ENCODE measurements at regions not wholly inside any gene's neighbourhood (a gene's known extent, or its start where the extent isn't known, plus 50 kb on each side); places are given as distances from the start of the nearest gene placed in this dataset.
"Not testable (repeated sequence)": the region's sequence is repeated elsewhere in the genome, so short reads cannot be mapped to it uniquely, and the experiment has no call there.

- Mint-ChIP-seq H3K4me1 (ENCODE audit: low read depth) (peaks cover 7% of the 10 kb centered on the region), H3K36me3 (ENCODE audit: low read depth) (no peaks in the 10 kb centered on the region), H3K4me3 (ENCODE audit: unreplicated experiment) (no peak overlapping the region), H3K27me3 (ENCODE audit: low read depth) (peaks cover 23% of the 10 kb centered on the region), H3K27ac (ENCODE audit: unreplicated experiment) (no peak overlapping the region), H3K9me3 (ENCODE audit: low read depth) (no peaks in the 10 kb centered on the region)
- no peak for DNase-seq (ENCODE audit: low spot score)
- no peak for TF ChIP-seq CTCF (IDR thresholded peaks at IDR 0.05)
Observed at GRCh38 chr14:37870632-37871346, 275.4 kb downstream of the TTC6 start.

- DNase-seq (ENCODE audit: low spot score); H3K4me3 Mint-ChIP-seq (ENCODE audit: unreplicated experiment); H3K36me3 Mint-ChIP-seq (ENCODE audit: low read depth); H3K27ac Mint-ChIP-seq (ENCODE audit: unreplicated experiment); H3K4me1 Mint-ChIP-seq (ENCODE audit: low read depth); H3K9me3 Mint-ChIP-seq (ENCODE audit: low read depth): not testable (repeated sequence)
- H3K27me3 Mint-ChIP-seq (ENCODE audit: low read depth) = peaks cover 25% of the 10 kb centered on the region
Observed at GRCh38 chr14:37874065-37874428, 278.6 kb downstream of the TTC6 start.

- Mint-ChIP-seq H3K36me3 (ENCODE audit: low read depth) (no peaks in the 10 kb centered on the region), H3K9me3 (ENCODE audit: low read depth) (no peaks in the 10 kb centered on the region), H3K27me3 (ENCODE audit: low read depth) (peaks cover 23% of the 10 kb centered on the region), H3K4me1 (ENCODE audit: low read depth) (peaks cover 7% of the 10 kb centered on the region), H3K4me3 (ENCODE audit: unreplicated experiment) (no peak overlapping the region), H3K27ac (ENCODE audit: unreplicated experiment) (no peak overlapping the region)
- TF ChIP-seq CTCF (IDR thresholded peaks at IDR 0.05) = peak; percentile 95
- DNase-seq (ENCODE audit: low spot score) = no peak
Observed at GRCh38 chr14:37874429-37875109, 279.1 kb downstream of the TTC6 start.

- Mint-ChIP-seq H3K36me3 (ENCODE audit: low read depth) (no peaks in the 10 kb centered on the region), H3K4me1 (ENCODE audit: low read depth) (no peaks in the 10 kb centered on the region), H3K27me3 (ENCODE audit: low read depth) (peaks cover 6% of the 10 kb centered on the region), H3K4me3 (ENCODE audit: unreplicated experiment) (no peak overlapping the region), H3K9me3 (ENCODE audit: low read depth) (no peaks in the 10 kb centered on the region), H3K27ac (ENCODE audit: unreplicated experiment) (no peak overlapping the region)
- TF ChIP-seq CTCF (IDR thresholded peaks at IDR 0.05) = no peak
- DNase-seq (ENCODE audit: low spot score) = no peak
Observed at GRCh38 chr14:37888234-37888633, 292.8 kb downstream of the TTC6 start.

GRCh38 chr14:37889087-37889486, 293.7 kb downstream of the TTC6 start:
- DNase-seq (ENCODE audit: low spot score) = no peak
- no peak overlapping the region for H3K4me3 Mint-ChIP-seq (ENCODE audit: unreplicated experiment)
- H3K27ac Mint-ChIP-seq (ENCODE audit: unreplicated experiment) = no peak overlapping the region
- H3K4me1 Mint-ChIP-seq (ENCODE audit: low read depth) = no peaks in the 10 kb centered on the region
- H3K36me3 Mint-ChIP-seq (ENCODE audit: low read depth) = no peaks in the 10 kb centered on the region
- no peak for TF ChIP-seq CTCF (IDR thresholded peaks at IDR 0.05)
- peaks cover 6% of the 10 kb centered on the region for H3K27me3 Mint-ChIP-seq (ENCODE audit: low read depth)
- no peaks in the 10 kb centered on the region for H3K9me3 Mint-ChIP-seq (ENCODE audit: low read depth)

- Mint-ChIP-seq H3K27ac (ENCODE audit: unreplicated experiment) (no peak overlapping the region), H3K9me3 (ENCODE audit: low read depth) (no peaks in the 10 kb centered on the region), H3K27me3 (ENCODE audit: low read depth) (peaks cover 6% of the 10 kb centered on the region), H3K4me3 (ENCODE audit: unreplicated experiment) (no peak overlapping the region), H3K4me1 (ENCODE audit: low read depth) (no peaks in the 10 kb centered on the region), H3K36me3 (ENCODE audit: low read depth) (no peaks in the 10 kb centered on the region)
- TF ChIP-seq CTCF (IDR thresholded peaks at IDR 0.05) = peak; percentile 64
- no peak for DNase-seq (ENCODE audit: low spot score)
Observed at GRCh38 chr14:37890095-37890494, 294.7 kb downstream of the TTC6 start.

GRCh38 chr14:37891500-37891899, 296.1 kb downstream of the TTC6 start:
- peaks cover 16% of the 10 kb centered on the region for H3K27me3 Mint-ChIP-seq (ENCODE audit: low read depth)
- H3K4me1 Mint-ChIP-seq (ENCODE audit: low read depth); H3K27ac Mint-ChIP-seq (ENCODE audit: unreplicated experiment); H3K4me3 Mint-ChIP-seq (ENCODE audit: unreplicated experiment); DNase-seq (ENCODE audit: low spot score); H3K36me3 Mint-ChIP-seq (ENCODE audit: low read depth); H3K9me3 Mint-ChIP-seq (ENCODE audit: low read depth): not testable (repeated sequence)
